ENCODE measurements at regions not wholly inside any gene's neighbourhood (a gene's known extent, or its start where the extent isn't known, plus 50 kb on each side); places are given as distances from the start of the nearest gene placed in this dataset.

DNA sequence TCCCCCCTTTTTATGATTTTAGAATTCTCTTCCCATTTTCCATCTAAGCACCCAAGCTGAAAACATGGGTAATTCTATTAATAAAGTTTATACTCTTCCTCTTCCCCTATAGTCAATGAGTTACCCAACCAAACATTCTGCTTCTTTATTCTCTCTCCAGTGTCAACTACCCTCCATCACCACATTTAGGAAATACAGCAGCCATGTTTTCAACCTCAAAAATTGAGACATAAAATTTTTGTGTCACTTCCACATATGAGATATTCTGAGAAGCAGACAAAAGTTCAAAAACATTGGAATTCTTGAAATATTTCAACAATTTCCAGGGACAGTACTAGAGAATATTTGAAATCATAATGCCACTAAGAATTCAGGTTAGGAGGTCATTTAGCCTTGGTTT lies 64.8 kb upstream of the ATP1A1 start:
- FAIRE-seq, result no peak
- Histone ChIP-seq H3K27me3 (ENCODE audit: control insufficient read depth in 1 of 2, insufficient read depth in 2 of 2, low read length in 2 of 2) (no peaks in the 10 kb centered on the region), H3K9me3 (ENCODE audit: low read length) (no peaks in the 10 kb centered on the region), H2AFZ (ENCODE audit: low read length) (no peak overlapping the region), H3K4me2 (ENCODE audit: low read depth, low read length) (no peak overlapping the region), H3K79me2 (ENCODE audit: insufficient read depth, low read length) (no peaks in the 10 kb centered on the region), H3K9ac (ENCODE audit: insufficient read depth, low read depth, low read length) (no peak overlapping the region), H3K4me3 (replicated peaks in 1 of 3; ENCODE audit: insufficient read depth in 1 of 3, low read depth in 2 of 3, low read length in 3 of 3) (no peak overlapping the region), H4K20me1 (ENCODE audit: insufficient read depth, low read length) (no peaks in the 10 kb centered on the region), H3K4me1 (ENCODE audit: insufficient read depth, low read length) (peaks cover 62% of the 10 kb centered on the region), H3K27ac (ENCODE audit: extremely low read length, insufficient read depth, low read length) (no peak overlapping the region), H3K36me3 (replicated peaks in 1 of 2; ENCODE audit: control insufficient read depth in 1 of 2, insufficient read depth in 2 of 2, low read length in 2 of 2) (no peaks in the 10 kb centered on the region)
- CTCF ChIA-PET (ENCODE audit: low intra/inter-chr PET ratio, low total read pairs), result no interaction called here
- BruUV-seq (replicated peaks), result no TSS peak
- no peak for DNase-seq (ENCODE audit: low spot score)
- TF ChIP-seq RBAK (CRISPR knock-in tag; IDR thresholded peaks at IDR 0.05) (no peak), RFX5 (IDR thresholded peaks at IDR 0.05; ENCODE audit: low read depth, low read length) (no peak), ZNF644 (CRISPR knock-in tag; IDR thresholded peaks at IDR 0.05; ENCODE audit: low read depth) (no peak), ZNF383 (CRISPR knock-in tag; IDR thresholded peaks at IDR 0.05; ENCODE audit: borderline replicate concordance) (no peak)
- TF ChIP-seq, protein P1, sequence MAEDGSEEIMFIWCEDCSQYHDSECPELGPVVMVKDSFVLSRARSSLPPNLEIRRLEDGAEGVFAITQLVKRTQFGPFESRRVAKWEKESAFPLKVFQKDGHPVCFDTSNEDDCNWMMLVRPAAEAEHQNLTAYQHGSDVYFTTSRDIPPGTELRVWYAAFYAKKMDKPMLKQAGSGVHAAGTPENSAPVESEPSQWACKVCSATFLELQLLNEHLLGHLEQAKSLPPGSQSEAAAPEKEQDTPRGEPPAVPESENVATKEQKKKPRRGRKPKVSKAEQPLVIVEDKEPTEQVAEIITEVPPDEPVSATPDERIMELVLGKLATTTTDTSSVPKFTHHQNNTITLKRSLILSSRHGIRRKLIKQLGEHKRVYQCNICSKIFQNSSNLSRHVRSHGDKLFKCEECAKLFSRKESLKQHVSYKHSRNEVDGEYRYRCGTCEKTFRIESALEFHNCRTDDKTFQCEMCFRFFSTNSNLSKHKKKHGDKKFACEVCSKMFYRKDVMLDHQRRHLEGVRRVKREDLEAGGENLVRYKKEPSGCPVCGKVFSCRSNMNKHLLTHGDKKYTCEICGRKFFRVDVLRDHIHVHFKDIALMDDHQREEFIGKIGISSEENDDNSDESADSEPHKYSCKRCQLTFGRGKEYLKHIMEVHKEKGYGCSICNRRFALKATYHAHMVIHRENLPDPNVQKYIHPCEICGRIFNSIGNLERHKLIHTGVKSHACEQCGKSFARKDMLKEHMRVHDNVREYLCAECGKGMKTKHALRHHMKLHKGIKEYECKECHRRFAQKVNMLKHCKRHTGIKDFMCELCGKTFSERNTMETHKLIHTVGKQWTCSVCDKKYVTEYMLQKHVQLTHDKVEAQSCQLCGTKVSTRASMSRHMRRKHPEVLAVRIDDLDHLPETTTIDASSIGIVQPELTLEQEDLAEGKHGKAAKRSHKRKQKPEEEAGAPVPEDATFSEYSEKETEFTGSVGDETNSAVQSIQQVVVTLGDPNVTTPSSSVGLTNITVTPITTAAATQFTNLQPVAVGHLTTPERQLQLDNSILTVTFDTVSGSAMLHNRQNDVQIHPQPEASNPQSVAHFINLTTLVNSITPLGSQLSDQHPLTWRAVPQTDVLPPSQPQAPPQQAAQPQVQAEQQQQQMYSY (CRISPR knock-in tag; IDR thresholded peaks at IDR 0.05), result no peak
- TF ChIP-seq, protein P2, sequence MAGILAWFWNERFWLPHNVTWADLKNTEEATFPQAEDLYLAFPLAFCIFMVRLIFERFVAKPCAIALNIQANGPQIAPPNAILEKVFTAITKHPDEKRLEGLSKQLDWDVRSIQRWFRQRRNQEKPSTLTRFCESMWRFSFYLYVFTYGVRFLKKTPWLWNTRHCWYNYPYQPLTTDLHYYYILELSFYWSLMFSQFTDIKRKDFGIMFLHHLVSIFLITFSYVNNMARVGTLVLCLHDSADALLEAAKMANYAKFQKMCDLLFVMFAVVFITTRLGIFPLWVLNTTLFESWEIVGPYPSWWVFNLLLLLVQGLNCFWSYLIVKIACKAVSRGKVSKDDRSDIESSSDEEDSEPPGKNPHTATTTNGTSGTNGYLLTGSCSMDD (CRISPR knock-in tag; IDR thresholded peaks at IDR 0.05), result no peak
- in situ Hi-C loops (cut with HindIII; ENCODE audit: extremely low pct_ligation_motif_present, low pct_unique_long_range_greater_than_20kb), result no loop called here
- ATAC-seq, result no peak
- POLR2A ChIA-PET, result no interaction called here
- intact Hi-C loops (cut with micrococcal nuclease; ENCODE audit: unreplicated experiment), result no loop called here
